Activated T-cell treated with anti-CD3 and anti-CD28 coated beads, Interleukin-2, amount 50 U/mL, for 1 hour (primary cell): ENCODE measurements at regions not wholly inside any gene's neighbourhood (a gene's known extent, or its start where the extent isn't known, plus 50 kb on each side); places are given as distances from the start of the nearest gene placed in this dataset.

ENCODE experiments used
- DNase-seq: peaks from one replicate; pipeline ENCODE4 v3.0.0-alpha.2; 2020

- DNase-seq: no peak
Measured at GRCh38 chr2:217573571-217573970, 429.2 kb downstream of the TNS1 start.

GRCh38 chr2:217570394-217570793 is 432.4 kb downstream of the TNS1 start:
- no peak for DNase-seq

GRCh38 chr2:217568289-217568971 is 434.4 kb downstream of the TNS1 start:
- DNase-seq: no peak

- DNase-seq: no peak
Measured at GRCh38 chr2:217563565-217563964, 439.2 kb downstream of the TNS1 start.

- no peak for DNase-seq
Measured at GRCh38 chr2:217562871-217563480, 439.8 kb downstream of the TNS1 start.

- no peak for DNase-seq
Measured at GRCh38 chr2:217559084-217559483, 443.7 kb downstream of the TNS1 start.

GRCh38 chr2:217555081-217555876 is 447.5 kb downstream of the TNS1 start:
- no peak for DNase-seq

- no peak for DNase-seq
Measured at GRCh38 chr2:217553679-217554078, 449.1 kb downstream of the TNS1 start.

- DNase-seq: no peak
Measured at GRCh38 chr2:217553202-217553601, 449.6 kb downstream of the TNS1 start.

- no peak for DNase-seq
Measured at GRCh38 chr2:217552081-217552480, 450.7 kb downstream of the TNS1 start.

GRCh38 chr2:217551252-217551899 is 451.4 kb downstream of the TNS1 start:
- DNase-seq: no peak

- no peak for DNase-seq
Measured at GRCh38 chr2:217539126-217539525, 463.7 kb downstream of the TNS1 start.

- DNase-seq: no peak
Measured at GRCh38 chr2:217538719-217539118, 464.1 kb downstream of the TNS1 start.

GRCh38 chr2:217535957-217536708 is 466.7 kb downstream of the TNS1 start:
- DNase-seq: no peak

GRCh38 chr2:217530392-217531090 is 472.3 kb downstream of the TNS1 start:
- no peak for DNase-seq

GRCh38 chr2:217529271-217529670 is 473.5 kb downstream of the TNS1 start:
- DNase-seq: no peak

- DNase-seq: no peak
Measured at GRCh38 chr2:217527590-217528202, 475.1 kb downstream of the TNS1 start.

GRCh38 chr2:217525076-217525475 is 477.7 kb downstream of the TNS1 start:
- no peak for DNase-seq

- DNase-seq: no peak
Measured at GRCh38 chr2:217523286-217523685, 479.5 kb downstream of the TNS1 start.

GRCh38 chr2:217521820-217522219 is 481.0 kb downstream of the TNS1 start:
- DNase-seq: no peak

- DNase-seq: no peak
Measured at GRCh38 chr2:217520356-217521010, 482.3 kb downstream of the TNS1 start.
